Caco-2 (cell line): ENCODE measurements at regions not wholly inside any gene's neighbourhood (a gene's known extent, or its start where the extent isn't known, plus 50 kb on each side); places are given as distances from the start of the nearest gene placed in this dataset.

ENCODE experiments used
- BruUV-seq: library from RNA; stranded (reverse); fragments of 400-500 nt; replicated peaks from 2 replicates; lab custom pipeline; 2021; lab: Mats Ljungman, UMichigan
- CTCF ChIA-PET: fragments of 300-600 bp; sonication (Branson Sonifier 250); formaldehyde crosslinking; loops from one replicate; lab custom pipeline; 2022; ENCODE audit warnings: antibody characterized with exemption; lab: Charles Lee
- POLR2A ChIA-PET: fragments of 300-600 bp; sonication (Branson Sonifier 250); formaldehyde crosslinking; loops from one replicate; lab custom pipeline; 2022; ENCODE audit warnings: antibody characterized with exemption; lab: Charles Lee
- DNase-seq, 2 experiments: peaks; one replicate each; pipeline versions ENCODE4 v3.0.0 to v3.0.0-alpha.2; 2020 to 2022
- H3K27me3 ChIP-seq: replicated peaks from 2 replicates; pipeline ENCODE4 v1.6.0; 2011; ENCODE audit warnings: low read length; ENCODE audit not compliant: control insufficient read depth, insufficient read depth
- H3K36me3 ChIP-seq: 2 replicates; pipeline ENCODE4 v1.5.1; 2011; ENCODE audit warnings: low read length; ENCODE audit not compliant: control insufficient read depth, insufficient read depth
- H3K4me1 ChIP-seq: fragments of 250-450 bp; sonication (Bioruptor Pico); 2 replicates; pipeline ENCODE4 v1.5.1; 2020; ENCODE audit warnings: mild to moderate bottlenecking
- H3K4me3 ChIP-seq: 2 replicates; pipeline ENCODE4 v1.5.1; 2011; ENCODE audit warnings: low read depth, mild to moderate bottlenecking, control low read depth, low read length
- H3K9me3 ChIP-seq: fragments of 250-450 bp; sonication (Bioruptor Pico); 2 replicates; pipeline ENCODE4 v1.5.1; 2020; ENCODE audit warnings: mild to moderate bottlenecking, moderate library complexity
- H3K27ac Mint-ChIP-seq: one replicate; pipeline ENCODE4 v1.8.0; 2022; ENCODE audit warnings: mixed read lengths; ENCODE audit not compliant: unreplicated experiment
- H3K27me3 Mint-ChIP-seq: one replicate; pipeline ENCODE4 v1.8.0; 2022; ENCODE audit warnings: mixed read lengths; ENCODE audit not compliant: insufficient read depth, unreplicated experiment
- H3K36me3 Mint-ChIP-seq: one replicate; pipeline ENCODE4 v1.8.0; 2022; ENCODE audit warnings: mild to moderate bottlenecking, mixed read lengths; ENCODE audit not compliant: insufficient read depth, unreplicated experiment
- H3K4me1 Mint-ChIP-seq: one replicate; pipeline ENCODE4 v1.8.0; 2022; ENCODE audit warnings: low read depth, mixed read lengths; ENCODE audit not compliant: unreplicated experiment
- H3K4me3 Mint-ChIP-seq: one replicate; pipeline ENCODE4 v1.8.0; 2022; ENCODE audit warnings: mild to moderate bottlenecking, moderate library complexity, mixed read lengths; ENCODE audit not compliant: unreplicated experiment
- H3K9me3 Mint-ChIP-seq: one replicate; pipeline ENCODE4 v1.8.0; 2022; ENCODE audit warnings: mixed read lengths; ENCODE audit not compliant: unreplicated experiment
- CTCF ChIP-seq, 2 experiments: fragments of 200-600 bp in 1 of 2; IDR thresholded peaks; 1 replicate in 1 of 2; 2 replicates in 1 of 2; pipeline versions ENCODE4 v1.5.1 to v1.8.0; 2011 to 2022; ENCODE audit warnings: antibody characterized with exemption in 1 of 2, control low read depth in 1 of 2, inconsistent platforms in 1 of 2, low read depth in 1 of 2, low read length in 1 of 2, mild to moderate bottlenecking in 1 of 2, moderate library complexity in 1 of 2; ENCODE audit not compliant: insufficient read depth in 1 of 2, severe bottlenecking in 1 of 2, unreplicated experiment in 1 of 2
- intact Hi-C: fragments of 100-400 bp; cut with micrococcal nuclease; formaldehyde crosslinking; loops from one replicate; pipeline ENCODE4 v1.10.0; 2022; ENCODE audit not compliant: unreplicated experiment

GRCh38 chr2:76501641-76502040 lies 790.9 kb upstream of the GCFC2 start:
- Histone ChIP-seq H3K36me3 (no peaks in the 10 kb centered on the region), H3K27me3 (no peaks in the 10 kb centered on the region), H3K4me1 (no peaks in the 10 kb centered on the region), H3K4me3 (no peak overlapping the region), H3K9me3 (no peaks in the 10 kb centered on the region)
- H3K4me3 Mint-ChIP-seq = no peak overlapping the region
- H3K9me3 Mint-ChIP-seq = no peaks in the 10 kb centered on the region
- CTCF ChIA-PET = no interaction called here
- DNase-seq = no peak
- intact Hi-C loops = no loop called here
- no peak for TF ChIP-seq CTCF (IDR thresholded peaks at IDR 0.05; ENCODE audit: insufficient read depth in 1 of 2, low read depth in 1 of 2, low read length in 1 of 2, severe bottlenecking in 1 of 2, unreplicated experiment in 1 of 2)
- no peaks in the 10 kb centered on the region for H3K36me3 Mint-ChIP-seq
- POLR2A ChIA-PET = no interaction called here
- no peak overlapping the region for H3K27ac Mint-ChIP-seq
- no TSS peak for BruUV-seq
- no peaks in the 10 kb centered on the region for H3K4me1 Mint-ChIP-seq
- peaks cover 4% of the 10 kb centered on the region for H3K27me3 Mint-ChIP-seq

GRCh38 chr2:76498360-76498759 lies 787.6 kb upstream of the GCFC2 start:
- Mint-ChIP-seq H3K36me3 (no peaks in the 10 kb centered on the region), H3K9me3 (no peaks in the 10 kb centered on the region), H3K27ac (no peak overlapping the region), H3K4me3 (no peak overlapping the region), H3K27me3 (peaks cover 2% of the 10 kb centered on the region), H3K4me1 (no peaks in the 10 kb centered on the region)
- no peaks in the 10 kb centered on the region for H3K27me3 ChIP-seq
- H3K4me1 ChIP-seq = no peaks in the 10 kb centered on the region
- ChIA-PET POLR2A (no interaction called here), CTCF (no interaction called here)
- no TSS peak for BruUV-seq
- H3K4me3 ChIP-seq = no peak overlapping the region
- H3K36me3 ChIP-seq = no peaks in the 10 kb centered on the region
- no peaks in the 10 kb centered on the region for H3K9me3 ChIP-seq
- intact Hi-C loops = no loop called here
- no peak for TF ChIP-seq CTCF (IDR thresholded peaks at IDR 0.05; ENCODE audit: insufficient read depth in 1 of 2, low read depth in 1 of 2, low read length in 1 of 2, severe bottlenecking in 1 of 2, unreplicated experiment in 1 of 2)
- DNase-seq = no peak

- no peaks in the 10 kb centered on the region for H3K36me3 ChIP-seq
- POLR2A ChIA-PET = no interaction called here
- H3K4me3 ChIP-seq = no peak overlapping the region
- Mint-ChIP-seq H3K4me3 (no peak overlapping the region), H3K9me3 (peaks cover 10% of the 10 kb centered on the region), H3K27ac (no peak overlapping the region), H3K27me3 (peaks cover 3% of the 10 kb centered on the region), H3K4me1 (no peaks in the 10 kb centered on the region), H3K36me3 (no peaks in the 10 kb centered on the region)
- TF ChIP-seq CTCF (IDR thresholded peaks at IDR 0.05; ENCODE audit: insufficient read depth in 1 of 2, low read depth in 1 of 2, low read length in 1 of 2, severe bottlenecking in 1 of 2, unreplicated experiment in 1 of 2) = no peak
- intact Hi-C loops = no loop called here
- no peaks in the 10 kb centered on the region; the same call in 1 of the 2 replicates for H3K27me3 ChIP-seq
- H3K9me3 ChIP-seq = no peaks in the 10 kb centered on the region
- no peak for DNase-seq
- no peaks in the 10 kb centered on the region for H3K4me1 ChIP-seq
- no TSS peak for BruUV-seq
- CTCF ChIA-PET = no interaction called here
Measured at GRCh38 chr2:76491503-76491902, 780.8 kb upstream of the GCFC2 start.
